ENCODE measurements at regions not wholly inside any gene's neighbourhood (a gene's known extent, or its start where the extent isn't known, plus 50 kb on each side); places are given as distances from the start of the nearest gene placed in this dataset.

- TF ChIP-seq, protein P1, sequence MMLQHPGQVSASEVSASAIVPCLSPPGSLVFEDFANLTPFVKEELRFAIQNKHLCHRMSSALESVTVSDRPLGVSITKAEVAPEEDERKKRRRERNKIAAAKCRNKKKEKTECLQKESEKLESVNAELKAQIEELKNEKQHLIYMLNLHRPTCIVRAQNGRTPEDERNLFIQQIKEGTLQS (IDR thresholded peaks at IDR 0.05; ENCODE audit: insufficient read depth, low read depth, low read length), result no peak
- TF ChIP-seq ZNF274 (IDR thresholded peaks at IDR 0.05; ENCODE audit: borderline replicate concordance, extremely low read depth, low read length), result no peak
Measured at GRCh38 chr5:8710426-8710930, 835.4 kb downstream of the SEMA5A start (continued).

Measured in H1 (cell line).